ENCODE measurements at regions not wholly inside any gene's neighbourhood (a gene's known extent, or its start where the extent isn't known, plus 50 kb on each side); places are given as distances from the start of the nearest gene placed in this dataset.

- DNase-seq (ENCODE audit: low spot score, unreplicated experiment): no peak
- peaks cover 7% of the 10 kb centered on the region for H3K4me1 Mint-ChIP-seq (ENCODE audit: low read depth)
- TF ChIP-seq CTCF (IDR thresholded peaks at IDR 0.05; ENCODE audit: unreplicated experiment): no peak
Observed at GRCh38 chr12:69036999-69037398, 104.0 kb upstream of the CPM start.

GRCh38 chr12:69039911-69040310 lies 106.9 kb upstream of the CPM start:
- Mint-ChIP-seq H3K27me3 (no peaks in the 10 kb centered on the region), H3K27ac (no peak overlapping the region), H3K4me3 (ENCODE audit: low read depth) (no peak overlapping the region), H3K9me3 (ENCODE audit: low read depth) (no peaks in the 10 kb centered on the region), H3K36me3 (ENCODE audit: insufficient read depth) (no peaks in the 10 kb centered on the region), H3K4me1 (ENCODE audit: low read depth) (peaks cover 8% of the 10 kb centered on the region)
- DNase-seq (ENCODE audit: low spot score, unreplicated experiment): no peak
- TF ChIP-seq CTCF (IDR thresholded peaks at IDR 0.05; ENCODE audit: unreplicated experiment): no peak

More at GRCh38 chr12:69036999-69037398, 104.0 kb upstream of the CPM start:
- H3K27me3 Mint-ChIP-seq: peaks cover 3% of the 10 kb centered on the region
- no peak overlapping the region for H3K4me3 Mint-ChIP-seq (ENCODE audit: low read depth)
- H3K9me3 Mint-ChIP-seq (ENCODE audit: low read depth): no peaks in the 10 kb centered on the region
- no peaks in the 10 kb centered on the region for H3K36me3 Mint-ChIP-seq (ENCODE audit: insufficient read depth)
- no peak overlapping the region for H3K27ac Mint-ChIP-seq

GRCh38 chr12:69042557-69042956 lies 109.6 kb upstream of the CPM start:
- Mint-ChIP-seq H3K27me3 (no peaks in the 10 kb centered on the region), H3K27ac (no peak overlapping the region), H3K4me3 (ENCODE audit: low read depth) (no peak overlapping the region), H3K36me3 (ENCODE audit: insufficient read depth) (no peaks in the 10 kb centered on the region), H3K9me3 (ENCODE audit: low read depth) (no peaks in the 10 kb centered on the region), H3K4me1 (ENCODE audit: low read depth) (peaks cover 6% of the 10 kb centered on the region)
- TF ChIP-seq CTCF (IDR thresholded peaks at IDR 0.05; ENCODE audit: unreplicated experiment): no peak
- DNase-seq (ENCODE audit: low spot score, unreplicated experiment): no peak

- no peak for TF ChIP-seq CTCF (IDR thresholded peaks at IDR 0.05; ENCODE audit: unreplicated experiment)
- no peaks in the 10 kb centered on the region for H3K9me3 Mint-ChIP-seq (ENCODE audit: low read depth)
- no peak overlapping the region for H3K27ac Mint-ChIP-seq
- H3K36me3 Mint-ChIP-seq (ENCODE audit: insufficient read depth): no peaks in the 10 kb centered on the region
- peaks cover 6% of the 10 kb centered on the region for H3K4me1 Mint-ChIP-seq (ENCODE audit: low read depth)
- no peaks in the 10 kb centered on the region for H3K27me3 Mint-ChIP-seq
- DNase-seq (ENCODE audit: low spot score, unreplicated experiment): no peak
- H3K4me3 Mint-ChIP-seq (ENCODE audit: low read depth): no peak overlapping the region
Observed at GRCh38 chr12:69042970-69043369, 110.0 kb upstream of the CPM start.

GRCh38 chr12:69044887-69045286 lies 111.9 kb upstream of the CPM start:
- H3K36me3 Mint-ChIP-seq (ENCODE audit: insufficient read depth): no peaks in the 10 kb centered on the region
- no peaks in the 10 kb centered on the region for H3K27me3 Mint-ChIP-seq
- no peak overlapping the region for H3K4me3 Mint-ChIP-seq (ENCODE audit: low read depth)
- H3K9me3 Mint-ChIP-seq (ENCODE audit: low read depth): no peaks in the 10 kb centered on the region
- peaks cover 3% of the 10 kb centered on the region for H3K4me1 Mint-ChIP-seq (ENCODE audit: low read depth)
- no peak overlapping the region for H3K27ac Mint-ChIP-seq
- TF ChIP-seq CTCF (IDR thresholded peaks at IDR 0.05; ENCODE audit: unreplicated experiment): no peak
- DNase-seq (ENCODE audit: low spot score, unreplicated experiment): no peak
